ENCODE measurements at regions not wholly inside any gene's neighbourhood (a gene's known extent, or its start where the extent isn't known, plus 50 kb on each side); places are given as distances from the start of the nearest gene placed in this dataset.

DNA sequence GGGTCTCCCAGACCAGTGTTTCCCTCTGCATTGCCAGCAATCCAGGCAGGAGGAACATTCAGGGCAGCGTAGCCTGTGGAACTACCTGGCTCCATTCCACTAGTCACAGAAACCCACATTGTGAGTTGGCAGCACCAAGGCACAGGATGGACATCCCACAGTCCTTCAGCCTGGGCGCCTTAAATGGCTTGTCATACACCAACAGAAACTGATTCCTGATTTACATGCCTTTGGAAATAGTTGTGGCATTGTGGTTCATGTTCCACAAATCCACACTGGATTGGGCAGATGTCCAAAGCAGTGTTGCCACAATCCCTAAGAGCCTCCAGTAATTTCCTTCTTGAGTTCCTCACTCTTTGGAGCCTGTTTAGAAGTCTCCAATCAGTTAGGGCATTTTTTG lies 225.6 kb downstream of the BLID start:
- H3K4me3 ChIP-seq (ENCODE audit: low read depth, low read length): no peak overlapping the region
- no peak for DNase-seq (ENCODE audit: low read depth)
- TF ChIP-seq CTCF (IDR thresholded peaks at IDR 0.05; ENCODE audit: insufficient read depth, low read depth, low read length, missing control alignments): no peak

DNA sequence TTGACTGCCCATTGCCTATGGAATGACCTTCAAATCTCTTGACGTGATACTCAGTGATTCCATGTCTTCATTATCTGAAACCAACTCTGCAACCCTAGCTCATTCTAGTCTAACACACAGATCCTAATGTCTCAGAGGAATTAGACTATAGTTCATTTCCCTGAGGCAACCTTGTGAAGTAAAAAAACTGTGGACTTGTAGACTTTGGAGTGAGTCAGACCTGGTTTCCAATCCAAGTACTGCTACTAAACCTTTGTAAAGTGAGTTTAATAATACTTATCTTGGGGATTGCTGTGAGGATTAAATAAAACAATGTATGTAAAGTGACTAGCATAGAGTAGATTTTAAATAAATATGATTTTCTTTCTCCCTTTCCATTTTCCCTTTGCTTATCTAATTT lies 226.1 kb downstream of the BLID start:
- no peak for DNase-seq (ENCODE audit: low read depth)
- TF ChIP-seq CTCF (IDR thresholded peaks at IDR 0.05; ENCODE audit: insufficient read depth, low read depth, low read length, missing control alignments): no peak
- no peak overlapping the region for H3K4me3 ChIP-seq (ENCODE audit: low read depth, low read length)

- TF ChIP-seq CTCF (IDR thresholded peaks at IDR 0.05; ENCODE audit: insufficient read depth, low read depth, low read length, missing control alignments): no peak
- DNase-seq (ENCODE audit: low read depth): no peak
- no peak overlapping the region for H3K4me3 ChIP-seq (ENCODE audit: low read depth, low read length)
These were observed 226.8 kb downstream of the BLID start for GRCh38 chr11:121889186-121889585.

GRCh38 chr11:121887976-121888557 lies 227.9 kb downstream of the BLID start:
- no peak overlapping the region for H3K4me3 ChIP-seq (ENCODE audit: low read depth, low read length)
- DNase-seq (ENCODE audit: low read depth): no peak
- no peak for TF ChIP-seq CTCF (IDR thresholded peaks at IDR 0.05; ENCODE audit: insufficient read depth, low read depth, low read length, missing control alignments)

GRCh38 chr11:121887569-121887968 lies 228.4 kb downstream of the BLID start:
- no peak for TF ChIP-seq CTCF (IDR thresholded peaks at IDR 0.05; ENCODE audit: insufficient read depth, low read depth, low read length, missing control alignments)
- no peak for DNase-seq (ENCODE audit: low read depth)

DNA sequence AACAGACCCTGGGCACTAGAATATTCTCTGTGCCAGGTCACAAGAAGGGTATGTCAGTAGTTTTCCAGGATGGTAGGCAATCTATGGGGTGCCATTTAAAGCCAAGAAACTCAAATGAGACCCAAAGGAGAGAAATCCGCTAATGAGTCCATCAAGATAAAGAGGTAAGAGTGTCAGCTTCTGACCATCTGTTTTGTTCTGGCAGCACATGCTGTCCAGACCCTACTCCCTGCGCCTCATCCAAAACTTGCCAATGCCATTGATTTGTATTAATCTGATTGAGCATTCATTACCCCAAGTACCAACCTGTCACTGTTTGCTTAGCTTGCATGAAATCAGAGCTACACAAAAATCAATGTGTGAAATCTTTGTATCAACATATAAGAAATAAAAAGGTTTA lies 229.0 kb downstream of the BLID start:
- no peak overlapping the region for H3K4me3 ChIP-seq (ENCODE audit: low read depth, low read length)
- TF ChIP-seq CTCF (IDR thresholded peaks at IDR 0.05; ENCODE audit: insufficient read depth, low read depth, low read length, missing control alignments): no peak
- DNase-seq (ENCODE audit: low read depth): no peak

More at GRCh38 chr11:121887569-121887968, 228.4 kb downstream of the BLID start:
- no peak overlapping the region for H3K4me3 ChIP-seq (ENCODE audit: low read depth, low read length)

Data from GM12865 (cell line).